ENCODE measurements at regions not wholly inside any gene's neighbourhood (a gene's known extent, or its start where the extent isn't known, plus 50 kb on each side); places are given as distances from the start of the nearest gene placed in this dataset.
A peak's percentile ranks its signal among the peaks of the same experiment; 100 is the strongest.

DNA sequence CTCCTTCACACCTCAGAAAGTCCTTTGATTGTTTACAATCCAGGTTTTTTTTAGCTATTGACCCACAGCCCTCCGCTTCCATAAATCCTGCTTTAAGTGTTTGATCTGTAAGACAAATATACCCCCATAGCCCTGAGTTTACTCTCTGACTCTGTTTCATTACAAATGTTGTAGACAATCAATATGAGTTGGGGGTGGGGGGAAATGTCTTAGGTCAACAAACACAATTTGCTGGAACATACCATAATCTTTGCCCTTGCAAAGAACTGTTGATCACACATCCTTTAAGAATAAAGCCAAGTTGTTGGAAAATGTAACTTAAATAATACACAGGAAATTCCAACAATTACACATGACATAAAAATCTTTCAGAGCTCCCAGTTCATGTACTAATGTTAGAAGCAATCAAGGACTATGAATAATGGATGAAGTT, 301.8 kb upstream of the SEMA6D start:
- H3K27ac ChIP-seq (ENCODE audit: extremely low read length, insufficient read depth, low read length): no peak overlapping the region
- no TSS peak for BruUV-seq (replicated peaks)
- ATAC-seq (peak; percentile 58; the same call in 1 of the 3 replicates), DNase-seq (ENCODE audit: low spot score) (peak; percentile 4), FAIRE-seq (no peak)
- POLR2A ChIA-PET: no interaction called here
- H3K4me1 ChIP-seq (ENCODE audit: insufficient read depth, low read length): peaks cover 11% of the 10 kb centered on the region; the same call in 1 of the 2 replicates
- no peak overlapping the region for H3K4me3 ChIP-seq (replicated peaks in 1 of 3; ENCODE audit: insufficient read depth in 1 of 3, low read depth in 2 of 3, low read length in 3 of 3)
- no peak overlapping the region for H2AFZ ChIP-seq (ENCODE audit: low read length)
- no peak overlapping the region for H3K9ac ChIP-seq (ENCODE audit: insufficient read depth, low read depth, low read length)
- H3K36me3 ChIP-seq (replicated peaks in 1 of 2; ENCODE audit: control insufficient read depth in 1 of 2, insufficient read depth in 2 of 2, low read length in 2 of 2): no peaks in the 10 kb centered on the region
- 0 out of 2 replicates have a peak, but pooled peaks cover 22% of the 10 kb centered on the region for H3K9me3 ChIP-seq (ENCODE audit: low read length)
- in situ Hi-C loops (cut with HindIII; ENCODE audit: extremely low pct_ligation_motif_present, low pct_unique_long_range_greater_than_20kb) (no loop called here), intact Hi-C loops (cut with micrococcal nuclease; ENCODE audit: unreplicated experiment) (no loop called here)
- H3K79me2 ChIP-seq (ENCODE audit: insufficient read depth, low read length): no peaks in the 10 kb centered on the region
- H4K20me1 ChIP-seq (ENCODE audit: insufficient read depth, low read length): no peaks in the 10 kb centered on the region
- no peaks in the 10 kb centered on the region for H3K27me3 ChIP-seq (ENCODE audit: control insufficient read depth in 1 of 2, insufficient read depth in 2 of 2, low read length in 2 of 2)
- CTCF ChIA-PET (ENCODE audit: low intra/inter-chr PET ratio, low total read pairs): no interaction called here
- 9% methylated on average over 1 of the region's 1 CpG for WGBS (ENCODE audit: low lambda C conversion rate)
- H3K4me2 ChIP-seq (ENCODE audit: low read depth, low read length): no peak overlapping the region
- TF ChIP-seq ZNF891 (CRISPR knock-in tag; IDR thresholded peaks at IDR 0.05) (no peak), MEIS2 (CRISPR knock-in tag; IDR thresholded peaks at IDR 0.05) (no peak), MEF2D (CRISPR knock-in tag; IDR thresholded peaks at IDR 0.05) (0 out of 2 replicates have a peak, but pooled peaks have one; percentile 63), SOX6 (IDR thresholded peaks at IDR 0.05) (no peak), SOX6 (CRISPR knock-in tag; IDR thresholded peaks at IDR 0.05) (peak; percentile 75), HMGA1 (CRISPR knock-in tag; conservative IDR thresholded peaks at IDR 0.05) (no peak), ZNF678 (CRISPR knock-in tag; IDR thresholded peaks at IDR 0.05) (no peak), POLR2AphosphoS2 (IDR thresholded peaks at IDR 0.05; ENCODE audit: low read depth, low read length) (no peak), ZNF256 (CRISPR knock-in tag; conservative IDR thresholded peaks at IDR 0.05) (no peak), MTF1 (CRISPR knock-in tag; IDR thresholded peaks at IDR 0.05) (no peak), ZNF549 (CRISPR knock-in tag; IDR thresholded peaks at IDR 0.05) (no peak), NKX3-1 (CRISPR knock-in tag; IDR thresholded peaks at IDR 0.05) (no peak), GATAD2A (CRISPR knock-in tag; IDR thresholded peaks at IDR 0.05) (peak; percentile 60; the same call in 1 of the 2 replicates), PCBP1 (IDR thresholded peaks at IDR 0.05; ENCODE audit: borderline replicate concordance, low read depth, low read length) (no peak), KDM2A (CRISPR knock-in tag; IDR thresholded peaks at IDR 0.05; ENCODE audit: borderline replicate concordance, low read depth) (no peak), MIXL1 (CRISPR knock-in tag; IDR thresholded peaks at IDR 0.05) (0 out of 2 replicates have a peak, but pooled peaks have one; percentile 29), ZNF878 (CRISPR knock-in tag; IDR thresholded peaks at IDR 0.05) (no peak), MZF1 (CRISPR knock-in tag; IDR thresholded peaks at IDR 0.05; ENCODE audit: borderline replicate concordance) (no peak), TSC22D2 (CRISPR knock-in tag; IDR thresholded peaks at IDR 0.05; ENCODE audit: borderline replicate concordance) (no peak), BRD4 (CRISPR knock-in tag; IDR thresholded peaks at IDR 0.05) (no peak)
- TF ChIP-seq, protein P1, sequence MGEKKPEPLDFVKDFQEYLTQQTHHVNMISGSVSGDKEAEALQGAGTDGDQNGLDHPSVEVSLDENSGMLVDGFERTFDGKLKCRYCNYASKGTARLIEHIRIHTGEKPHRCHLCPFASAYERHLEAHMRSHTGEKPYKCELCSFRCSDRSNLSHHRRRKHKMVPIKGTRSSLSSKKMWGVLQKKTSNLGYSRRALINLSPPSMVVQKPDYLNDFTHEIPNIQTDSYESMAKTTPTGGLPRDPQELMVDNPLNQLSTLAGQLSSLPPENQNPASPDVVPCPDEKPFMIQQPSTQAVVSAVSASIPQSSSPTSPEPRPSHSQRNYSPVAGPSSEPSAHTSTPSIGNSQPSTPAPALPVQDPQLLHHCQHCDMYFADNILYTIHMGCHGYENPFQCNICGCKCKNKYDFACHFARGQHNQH (CRISPR knock-in tag; IDR thresholded peaks at IDR 0.05): no peak
- TF ChIP-seq, protein P2, sequence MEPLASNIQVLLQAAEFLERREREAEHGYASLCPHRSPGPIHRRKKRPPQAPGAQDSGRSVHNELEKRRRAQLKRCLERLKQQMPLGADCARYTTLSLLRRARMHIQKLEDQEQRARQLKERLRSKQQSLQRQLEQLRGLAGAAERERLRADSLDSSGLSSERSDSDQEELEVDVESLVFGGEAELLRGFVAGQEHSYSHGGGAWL (CRISPR knock-in tag; IDR thresholded peaks at IDR 0.05): no peak
- TF ChIP-seq, protein P3, sequence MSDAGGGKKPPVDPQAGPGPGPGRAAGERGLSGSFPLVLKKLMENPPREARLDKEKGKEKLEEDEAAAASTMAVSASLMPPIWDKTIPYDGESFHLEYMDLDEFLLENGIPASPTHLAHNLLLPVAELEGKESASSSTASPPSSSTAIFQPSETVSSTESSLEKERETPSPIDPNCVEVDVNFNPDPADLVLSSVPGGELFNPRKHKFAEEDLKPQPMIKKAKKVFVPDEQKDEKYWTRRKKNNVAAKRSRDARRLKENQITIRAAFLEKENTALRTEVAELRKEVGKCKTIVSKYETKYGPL (CRISPR knock-in tag; IDR thresholded peaks at IDR 0.05): no peak
- TF ChIP-seq, protein P4, sequence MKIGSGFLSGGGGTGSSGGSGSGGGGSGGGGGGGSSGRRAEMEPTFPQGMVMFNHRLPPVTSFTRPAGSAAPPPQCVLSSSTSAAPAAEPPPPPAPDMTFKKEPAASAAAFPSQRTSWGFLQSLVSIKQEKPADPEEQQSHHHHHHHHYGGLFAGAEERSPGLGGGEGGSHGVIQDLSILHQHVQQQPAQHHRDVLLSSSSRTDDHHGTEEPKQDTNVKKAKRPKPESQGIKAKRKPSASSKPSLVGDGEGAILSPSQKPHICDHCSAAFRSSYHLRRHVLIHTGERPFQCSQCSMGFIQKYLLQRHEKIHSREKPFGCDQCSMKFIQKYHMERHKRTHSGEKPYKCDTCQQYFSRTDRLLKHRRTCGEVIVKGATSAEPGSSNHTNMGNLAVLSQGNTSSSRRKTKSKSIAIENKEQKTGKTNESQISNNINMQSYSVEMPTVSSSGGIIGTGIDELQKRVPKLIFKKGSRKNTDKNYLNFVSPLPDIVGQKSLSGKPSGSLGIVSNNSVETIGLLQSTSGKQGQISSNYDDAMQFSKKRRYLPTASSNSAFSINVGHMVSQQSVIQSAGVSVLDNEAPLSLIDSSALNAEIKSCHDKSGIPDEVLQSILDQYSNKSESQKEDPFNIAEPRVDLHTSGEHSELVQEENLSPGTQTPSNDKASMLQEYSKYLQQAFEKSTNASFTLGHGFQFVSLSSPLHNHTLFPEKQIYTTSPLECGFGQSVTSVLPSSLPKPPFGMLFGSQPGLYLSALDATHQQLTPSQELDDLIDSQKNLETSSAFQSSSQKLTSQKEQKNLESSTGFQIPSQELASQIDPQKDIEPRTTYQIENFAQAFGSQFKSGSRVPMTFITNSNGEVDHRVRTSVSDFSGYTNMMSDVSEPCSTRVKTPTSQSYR (CRISPR knock-in tag; IDR thresholded peaks at IDR 0.05; ENCODE audit: borderline replicate concordance): peak; percentile 43; the same call in 1 of the 2 replicates
